ENCODE measurements at regions not wholly inside any gene's neighbourhood (a gene's known extent, or its start where the extent isn't known, plus 50 kb on each side); places are given as distances from the start of the nearest gene placed in this dataset.

- no peak for TF ChIP-seq GATA2 (IDR thresholded peaks at IDR 0.05; ENCODE audit: low read depth, low read length)
- TF ChIP-seq GATA3 (IDR thresholded peaks at IDR 0.05; ENCODE audit: low read depth, low read length), result no peak
These were observed 210.1 kb upstream of the PPP1R3A start for GRCh38 chr7:114128880-114129279.

Measured in SH-SY5Y (cell line).